ENCODE measurements at regions not wholly inside any gene's neighbourhood (a gene's known extent, or its start where the extent isn't known, plus 50 kb on each side); places are given as distances from the start of the nearest gene placed in this dataset.
"Not testable (repeated sequence)": the region's sequence is repeated elsewhere in the genome, so short reads cannot be mapped to it uniquely, and the experiment has no call there.

DNA sequence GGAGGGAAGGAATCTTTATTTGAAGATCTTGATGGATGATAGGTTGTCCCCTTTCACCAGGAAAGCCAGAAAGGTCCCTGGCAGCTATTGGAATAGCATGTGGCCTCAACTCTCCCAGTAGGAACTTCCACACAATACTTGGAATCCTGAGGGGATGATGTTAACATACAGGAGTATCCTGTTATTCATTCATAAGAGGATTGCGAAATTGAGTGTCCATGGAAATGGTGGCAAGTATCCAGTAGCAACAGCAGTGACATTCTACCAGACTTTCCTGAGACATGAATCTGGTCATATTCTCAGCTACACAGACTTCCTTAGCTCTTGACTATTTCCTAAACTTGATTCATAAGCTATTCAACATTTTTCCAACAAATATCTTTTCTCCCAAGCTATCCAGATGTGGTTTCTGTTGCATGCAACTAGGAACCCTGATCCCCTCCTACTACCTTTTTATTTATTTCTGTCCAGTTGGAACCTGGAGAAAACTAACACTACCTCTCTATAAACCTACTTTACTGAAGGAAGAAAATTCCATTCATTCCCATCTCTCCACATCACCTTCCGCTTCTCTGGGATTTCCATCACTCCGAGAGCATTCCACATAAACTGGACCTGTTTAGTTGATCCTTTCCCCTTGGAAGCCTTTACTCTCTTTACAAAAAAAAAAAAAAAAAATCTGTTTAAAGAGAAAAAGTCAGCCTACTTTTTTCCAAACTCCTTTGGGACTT is 101.8 kb downstream of the ANXA5 start:
- no peak for ATAC-seq (ENCODE audit: insufficient read depth, low read depth)

DNA sequence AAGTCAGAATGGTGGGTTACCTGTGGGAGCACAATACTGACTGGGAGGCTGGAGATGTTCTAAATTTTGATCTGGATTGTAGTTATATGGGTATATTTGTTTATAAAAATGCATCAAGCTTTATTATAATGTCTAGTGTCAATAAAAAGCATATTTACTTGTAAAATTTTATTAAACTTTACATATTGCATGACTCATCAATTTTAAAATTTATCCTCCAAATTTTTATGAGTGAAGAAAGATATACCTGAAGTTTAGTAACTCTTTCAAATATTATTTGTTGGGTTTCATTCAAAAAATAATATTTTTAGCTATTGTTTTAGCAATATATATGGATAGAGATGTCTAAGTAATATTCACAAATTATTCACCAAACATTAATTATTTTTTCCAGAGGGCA is 103.0 kb downstream of the ANXA5 start:
- TF ChIP-seq, protein P1, sequence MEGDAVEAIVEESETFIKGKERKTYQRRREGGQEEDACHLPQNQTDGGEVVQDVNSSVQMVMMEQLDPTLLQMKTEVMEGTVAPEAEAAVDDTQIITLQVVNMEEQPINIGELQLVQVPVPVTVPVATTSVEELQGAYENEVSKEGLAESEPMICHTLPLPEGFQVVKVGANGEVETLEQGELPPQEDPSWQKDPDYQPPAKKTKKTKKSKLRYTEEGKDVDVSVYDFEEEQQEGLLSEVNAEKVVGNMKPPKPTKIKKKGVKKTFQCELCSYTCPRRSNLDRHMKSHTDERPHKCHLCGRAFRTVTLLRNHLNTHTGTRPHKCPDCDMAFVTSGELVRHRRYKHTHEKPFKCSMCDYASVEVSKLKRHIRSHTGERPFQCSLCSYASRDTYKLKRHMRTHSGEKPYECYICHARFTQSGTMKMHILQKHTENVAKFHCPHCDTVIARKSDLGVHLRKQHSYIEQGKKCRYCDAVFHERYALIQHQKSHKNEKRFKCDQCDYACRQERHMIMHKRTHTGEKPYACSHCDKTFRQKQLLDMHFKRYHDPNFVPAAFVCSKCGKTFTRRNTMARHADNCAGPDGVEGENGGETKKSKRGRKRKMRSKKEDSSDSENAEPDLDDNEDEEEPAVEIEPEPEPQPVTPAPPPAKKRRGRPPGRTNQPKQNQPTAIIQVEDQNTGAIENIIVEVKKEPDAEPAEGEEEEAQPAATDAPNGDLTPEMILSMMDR (IDR thresholded peaks at IDR 0.05; ENCODE audit: borderline replicate concordance, extremely low read depth, low read length, poor library complexity, severe bottlenecking), result no peak
- no peak for TF ChIP-seq EZH2 (IDR thresholded peaks at IDR 0.05; ENCODE audit: borderline replicate concordance, low read depth, low read length, severe bottlenecking)
- Histone ChIP-seq H3K4me3 (ENCODE audit: low read depth in 1 of 2, low read length in 2 of 2) (no peak overlapping the region), H3K9ac (ENCODE audit: low read depth, low read length) (no peak overlapping the region), H3K27ac (ENCODE audit: low read length) (no peak overlapping the region), H2AFZ (ENCODE audit: low read depth, low read length) (no peak overlapping the region), H3K36me3 (ENCODE audit: insufficient read depth, low read length) (no peaks in the 10 kb centered on the region), H3K4me1 (ENCODE audit: insufficient read depth, low read length) (no peaks in the 10 kb centered on the region), H3K79me2 (ENCODE audit: insufficient read depth, low read length) (no peaks in the 10 kb centered on the region), H4K20me1 (ENCODE audit: insufficient read depth, low read length) (no peaks in the 10 kb centered on the region), H3K9me3 (ENCODE audit: insufficient read depth, low read length, severe bottlenecking) (no peaks in the 10 kb centered on the region), H3K4me2 (ENCODE audit: insufficient read depth, low read length) (no peak overlapping the region), H3K27me3 (ENCODE audit: insufficient read depth, low read length, poor library complexity) (no peaks in the 10 kb centered on the region)
- DNase-seq (no peak), ATAC-seq (ENCODE audit: insufficient read depth, low read depth) (no peak)

More for the DNA sequence above, 101.8 kb downstream of the ANXA5 start:
- Histone ChIP-seq H3K79me2 (ENCODE audit: insufficient read depth, low read length) (no peaks in the 10 kb centered on the region), H3K9me3 (ENCODE audit: insufficient read depth, low read length, severe bottlenecking) (no peaks in the 10 kb centered on the region), H3K4me3 (ENCODE audit: low read depth in 1 of 2, low read length in 2 of 2) (no peak overlapping the region), H3K4me1 (ENCODE audit: insufficient read depth, low read length) (no peaks in the 10 kb centered on the region), H3K27ac (ENCODE audit: low read length) (no peak overlapping the region), H2AFZ (ENCODE audit: low read depth, low read length) (no peak overlapping the region), H3K36me3 (ENCODE audit: insufficient read depth, low read length) (no peaks in the 10 kb centered on the region), H3K4me2 (ENCODE audit: insufficient read depth, low read length) (no peak overlapping the region), H4K20me1 (ENCODE audit: insufficient read depth, low read length) (no peaks in the 10 kb centered on the region), H3K9ac (ENCODE audit: low read depth, low read length) (no peak overlapping the region), H3K27me3 (ENCODE audit: insufficient read depth, low read length, poor library complexity) (no peaks in the 10 kb centered on the region)
- TF ChIP-seq, protein P1 (IDR thresholded peaks at IDR 0.05; ENCODE audit: borderline replicate concordance, extremely low read depth, low read length, poor library complexity, severe bottlenecking), result no peak
- no peak for TF ChIP-seq EZH2 (IDR thresholded peaks at IDR 0.05; ENCODE audit: borderline replicate concordance, low read depth, low read length, severe bottlenecking)
- no peak for DNase-seq

GRCh38 chr4:121592257-121592656 is 104.5 kb downstream of the ANXA5 start:
- H3K36me3 ChIP-seq (ENCODE audit: insufficient read depth, low read length); H3K4me2 ChIP-seq (ENCODE audit: insufficient read depth, low read length); H2AFZ ChIP-seq (ENCODE audit: low read depth, low read length); H3K27ac ChIP-seq (ENCODE audit: low read length); H4K20me1 ChIP-seq (ENCODE audit: insufficient read depth, low read length); DNase-seq; H3K9me3 ChIP-seq (ENCODE audit: insufficient read depth, low read length, severe bottlenecking); H3K4me1 ChIP-seq (ENCODE audit: insufficient read depth, low read length); H3K27me3 ChIP-seq (ENCODE audit: insufficient read depth, low read length, poor library complexity); H3K79me2 ChIP-seq (ENCODE audit: insufficient read depth, low read length); H3K9ac ChIP-seq (ENCODE audit: low read depth, low read length); H3K4me3 ChIP-seq (ENCODE audit: low read depth in 1 of 2, low read length in 2 of 2); ATAC-seq (ENCODE audit: insufficient read depth, low read depth): not testable (repeated sequence)

DNA sequence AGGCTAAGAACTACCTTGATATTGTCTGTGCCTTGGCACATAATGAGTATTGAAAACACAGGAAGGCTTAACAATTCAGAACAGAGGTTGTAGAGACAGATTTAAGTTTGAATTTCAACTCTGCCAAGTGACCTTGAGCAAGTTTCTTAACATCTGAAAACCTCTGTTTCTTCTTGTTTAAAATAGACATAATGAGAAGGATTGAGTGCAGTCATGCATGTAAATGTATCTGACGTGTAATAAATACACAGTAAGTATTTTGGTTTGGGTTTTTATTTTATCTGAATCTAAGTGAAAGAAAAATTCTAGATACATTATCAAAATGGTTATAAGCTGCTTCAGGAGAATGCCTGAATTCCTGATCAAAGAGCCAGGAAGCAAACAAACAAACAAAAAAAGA is 111.9 kb downstream of the ANXA5 start:
- no peaks in the 10 kb centered on the region for H3K4me1 ChIP-seq (ENCODE audit: insufficient read depth, low read length)
- no peak for TF ChIP-seq EZH2 (IDR thresholded peaks at IDR 0.05; ENCODE audit: borderline replicate concordance, low read depth, low read length, severe bottlenecking)
- TF ChIP-seq, protein P1 (IDR thresholded peaks at IDR 0.05; ENCODE audit: borderline replicate concordance, extremely low read depth, low read length, poor library complexity, severe bottlenecking), result no peak

More for the DNA sequence above, 111.9 kb downstream of the ANXA5 start:
- DNase-seq, result no peak
- Histone ChIP-seq H3K4me3 (ENCODE audit: low read depth in 1 of 2, low read length in 2 of 2) (no peak overlapping the region), H4K20me1 (ENCODE audit: insufficient read depth, low read length) (no peaks in the 10 kb centered on the region), H3K36me3 (ENCODE audit: insufficient read depth, low read length) (no peaks in the 10 kb centered on the region), H3K9ac (ENCODE audit: low read depth, low read length) (no peak overlapping the region), H3K27ac (ENCODE audit: low read length) (no peak overlapping the region), H3K27me3 (ENCODE audit: insufficient read depth, low read length, poor library complexity) (peaks cover 19% of the 10 kb centered on the region), H2AFZ (ENCODE audit: low read depth, low read length) (no peak overlapping the region), H3K79me2 (ENCODE audit: insufficient read depth, low read length) (no peaks in the 10 kb centered on the region), H3K4me2 (ENCODE audit: insufficient read depth, low read length) (no peak overlapping the region), H3K9me3 (ENCODE audit: insufficient read depth, low read length, severe bottlenecking) (no peaks in the 10 kb centered on the region)
- ATAC-seq (ENCODE audit: insufficient read depth, low read depth), result no peak
